Liver (tissue), 7 donors: ENCODE measurements at regions not wholly inside any gene's neighbourhood (a gene's known extent, or its start where the extent isn't known, plus 50 kb on each side); places are given as distances from the start of the nearest gene placed in this dataset.

Experiments
- DNase-seq: peaks from one replicate; pipeline ENCODE4 v3.0.0-alpha.2; 2017; ENCODE audit warnings: low spot score
- H3K27ac ChIP-seq, 2 donors: one replicate each; pipeline ENCODE4 v1.7.0; 2013; ENCODE audit warnings: inconsistent platforms in 2 of 2, low read length in 2 of 2, control low read depth in 1 of 2, low read depth in 1 of 2, mild to moderate bottlenecking in 1 of 2
- H3K27me3 ChIP-seq, 4 donors: one replicate each; pipeline versions ENCODE4 v1.6.1 to v1.7.0; 2013; ENCODE audit warnings: low read length in 3 of 4, inconsistent platforms in 1 of 4, mild to moderate bottlenecking in 1 of 4, moderate library complexity in 1 of 4; ENCODE audit not compliant: control insufficient read depth in 4 of 4, insufficient read depth in 4 of 4
- H3K36me3 ChIP-seq, 4 donors: one replicate each; pipeline versions ENCODE4 v1.6.1 to v1.7.0; 2013; ENCODE audit warnings: low read length in 3 of 4, mild to moderate bottlenecking in 3 of 4, low read depth in 1 of 4, moderate library complexity in 1 of 4; ENCODE audit not compliant: control insufficient read depth in 4 of 4, insufficient read depth in 3 of 4
- H3K4me1 ChIP-seq, 4 donors: one replicate each; pipeline versions ENCODE4 v1.6.1 to v1.7.0; 2013; ENCODE audit warnings: low read length in 3 of 4, mild to moderate bottlenecking in 3 of 4, moderate library complexity in 1 of 4; ENCODE audit not compliant: control insufficient read depth in 4 of 4, insufficient read depth in 4 of 4
- H3K4me3 ChIP-seq, 3 donors: one replicate each; pipeline versions ENCODE4 v1.6.1 to v1.7.0; 2013; ENCODE audit warnings: low read length in 3 of 3, control low read depth in 1 of 3, low read depth in 1 of 3, mild to moderate bottlenecking in 1 of 3
- H3K9ac ChIP-seq, 2 donors: one replicate each; pipeline ENCODE4 v1.7.0; 2013; ENCODE audit warnings: low read length in 2 of 2, mild to moderate bottlenecking in 2 of 2, moderate library complexity in 2 of 2, control low read depth in 1 of 2, low read depth in 1 of 2
- H3K9me3 ChIP-seq, 4 donors: one replicate each; pipeline versions ENCODE4 v1.6.1 to v1.7.0; 2013; ENCODE audit warnings: low read length in 3 of 4; ENCODE audit not compliant: control insufficient read depth in 4 of 4
- GABPA ChIP-seq, 2 donors: IDR thresholded peaks in 1 of 2; conservative IDR thresholded peaks in 1 of 2; 2 replicates each; pipeline ENCODE4 v1.6.1; 2016; ENCODE audit warnings: antibody characterized with exemption in 2 of 2, mild to moderate bottlenecking in 1 of 2, moderate library complexity in 1 of 2
- HNF4A ChIP-seq, 2 donors: conservative IDR thresholded peaks; 2 replicates each; pipeline ENCODE4 v1.6.1; 2016; ENCODE audit warnings: antibody characterized with exemption in 2 of 2, mild to moderate bottlenecking in 2 of 2
- HNF4G ChIP-seq: IDR thresholded peaks from 2 replicates; pipeline ENCODE4 v1.6.1; 2016; ENCODE audit warnings: antibody characterized with exemption
- MAX ChIP-seq: IDR thresholded peaks from 2 replicates; pipeline ENCODE4 v1.6.1; 2016; ENCODE audit warnings: antibody characterized with exemption
- RAD21 ChIP-seq, 2 donors: IDR thresholded peaks; 2 replicates each; pipeline ENCODE4 v1.6.1; 2016; ENCODE audit warnings: antibody characterized with exemption in 2 of 2, mild to moderate bottlenecking in 2 of 2
- REST ChIP-seq: IDR thresholded peaks from 2 replicates; pipeline ENCODE4 v1.6.1; 2016; ENCODE audit warnings: antibody characterized with exemption, mild to moderate bottlenecking
- RXRA ChIP-seq, 2 donors: IDR thresholded peaks; 2 replicates each; pipeline ENCODE4 v1.6.1; 2017 to 2018; ENCODE audit warnings: antibody characterized with exemption in 2 of 2, mild to moderate bottlenecking in 1 of 2
- SP1 ChIP-seq: IDR thresholded peaks from 2 replicates; pipeline ENCODE4 v1.6.1; 2018; ENCODE audit warnings: antibody characterized with exemption, mild to moderate bottlenecking
- TAF1 ChIP-seq: conservative IDR thresholded peaks from 2 replicates; pipeline ENCODE4 v1.6.1; 2016; ENCODE audit warnings: antibody characterized with exemption, mild to moderate bottlenecking
- ZBTB33 ChIP-seq: IDR thresholded peaks from 2 replicates; pipeline ENCODE4 v1.6.1; 2016; ENCODE audit warnings: antibody characterized with exemption
- WGBS: extraction: QIAGEN DNeasy Blood & Tissue Kit; methylation state at CpG from one replicate; pipeline ENCODE4 v1.1.7; 2013; 5-methylcytosine and 5-hydroxymethylcytosine counted together
- donor health status: healthy.
- donor health status: healthy.
- donor health status: healthy.
- donor health status: healthy.

- TF ChIP-seq HNF4A (conservative IDR thresholded peaks at IDR 0.05) (peak in 1 of 2 donors; percentile 37), GABPA (IDR thresholded peaks at IDR 0.05 in 1 of 2, conservative IDR thresholded peaks at IDR 0.05 in 1 of 2) (peak in 1 of 2 donors; percentile 17), RAD21 (IDR thresholded peaks at IDR 0.05) (no peak), TAF1 (no peak), REST (no peak), HNF4G (no peak), ZBTB33 (peak; percentile 48), RXRA (IDR thresholded peaks at IDR 0.05) (peak in 1 of 2 donors; percentile 24), SP1 (peak; percentile 77), MAX (peak; percentile 31)
- DNase-seq: no peak
- Histone ChIP-seq H3K4me1 (peaks cover 5 to 62% (median 36%) of the 10 kb centered on the region in 4 donors), H3K4me3 (no peak overlapping the region), H3K36me3 (no peaks in the 10 kb centered on the region), H3K9me3 (no peaks in the 10 kb centered on the region), H3K27ac (peak overlapping the region; percentile 92 to 95), H3K27me3 (no peaks in the 10 kb centered on the region), H3K9ac (peak overlapping the region; percentile 53 to 81)
- 40% methylated on average over 6 of the region's 6 CpGs for WGBS
Observed at GRCh38 chr12:93135286-93136239, 206.5 kb upstream of the EEA1 start.

- H3K4me3 ChIP-seq: no peak overlapping the region
- DNase-seq: no peak
- H3K27ac ChIP-seq: peak overlapping the region; percentile 92 to 95
- H3K4me1 ChIP-seq: peaks cover 5 to 59% (median 36%) of the 10 kb centered on the region in 4 donors
- H3K36me3 ChIP-seq: no peaks in the 10 kb centered on the region
- no peaks in the 10 kb centered on the region for H3K9me3 ChIP-seq
- TF ChIP-seq RAD21 (IDR thresholded peaks at IDR 0.05): peak in 1 of 2 donors; percentile 9
- TF ChIP-seq ZBTB33: no peak
- WGBS: 63% methylated on average over 6 of the region's 6 CpGs
- peak overlapping the region in 1 of 2 donors; percentile 81 for H3K9ac ChIP-seq
- no peaks in the 10 kb centered on the region for H3K27me3 ChIP-seq
Observed at GRCh38 chr12:93136253-93137055, 207.4 kb upstream of the EEA1 start.
